Natural killer cell (primary cell): ENCODE measurements at regions not wholly inside any gene's neighbourhood (a gene's known extent, or its start where the extent isn't known, plus 50 kb on each side); places are given as distances from the start of the nearest gene placed in this dataset.

Experiments
- ATAC-seq, 3 donors: fragments of 150-1000 bp in 2 of 3; fragments of 200-7000 bp in 1 of 3; cut with Tn5 transposase; 1 replicate in 1 of 3; 2 replicates in 2 of 3; pipeline ENCODE4 v1.10.0; 2021; ENCODE audit warnings: mild to moderate bottlenecking in 2 of 3, moderate library complexity in 2 of 3
- DNase-seq, 2 donors: peaks; one replicate each; pipeline versions ENCODE4 v3.0.0 to v3.0.0-alpha.2; 2013 to 2021; ENCODE audit warnings: mixed read lengths in 1 of 2
- H3K27ac ChIP-seq: one replicate; pipeline ENCODE4 v1.5.1; 2013; ENCODE audit warnings: mild to moderate bottlenecking, low read length
- H3K27me3 ChIP-seq: one replicate; pipeline ENCODE4 v1.6.1; 2013; ENCODE audit warnings: low read length; ENCODE audit not compliant: control insufficient read depth, insufficient read depth
- H3K36me3 ChIP-seq: one replicate; pipeline ENCODE4 v1.6.1; 2013; ENCODE audit warnings: low read length; ENCODE audit not compliant: control insufficient read depth, insufficient read depth
- H3K4me1 ChIP-seq: one replicate; pipeline ENCODE4 v1.6.1; 2013; ENCODE audit warnings: low read length; ENCODE audit not compliant: control insufficient read depth, insufficient read depth
- H3K4me3 ChIP-seq: one replicate; pipeline ENCODE4 v1.5.1; 2013; ENCODE audit warnings: low read length
- H3K9me3 ChIP-seq: one replicate; pipeline ENCODE4 v1.6.1; 2013; ENCODE audit warnings: low read length; ENCODE audit not compliant: control insufficient read depth, insufficient read depth
- H3K27ac Mint-ChIP-seq, 2 donors: one replicate each; pipeline ENCODE4 v1.8.0; 2022; ENCODE audit warnings: mild to moderate bottlenecking in 2 of 2, mixed read lengths in 2 of 2, moderate library complexity in 1 of 2
- H3K27me3 Mint-ChIP-seq, 2 donors: one replicate each; pipeline ENCODE4 v1.8.0; 2022; ENCODE audit warnings: low read depth in 2 of 2, mixed read lengths in 2 of 2
- H3K36me3 Mint-ChIP-seq: one replicate; pipeline ENCODE4 v1.8.0; 2022; ENCODE audit warnings: mixed read lengths
- H3K4me1 Mint-ChIP-seq, 2 donors: one replicate each; pipeline ENCODE4 v1.8.0; 2022; ENCODE audit warnings: mixed read lengths in 2 of 2
- H3K4me3 Mint-ChIP-seq: one replicate; pipeline ENCODE4 v1.8.0; 2022; ENCODE audit warnings: mild to moderate bottlenecking, moderate library complexity, mixed read lengths
- H3K9me3 Mint-ChIP-seq, 2 donors: one replicate each; pipeline ENCODE4 v1.8.0; 2022; ENCODE audit warnings: mixed read lengths in 2 of 2
- WGBS: methylation state at CpG from one replicate; pipeline ENCODE4 v1.1.7; 2013; ENCODE audit warnings: missing lambda C conversion rate; ENCODE audit not compliant: insufficient coverage; 5-methylcytosine and 5-hydroxymethylcytosine counted together
- intact Hi-C: fragments of 100-400 bp; cut with micrococcal nuclease; formaldehyde crosslinking; loops from one replicate; pipeline ENCODE4 v1.14.2; 2022
- TF ChIP-seq, protein P1 (sequence below): fragments of 200-600 bp; IDR thresholded peaks from one replicate; pipeline ENCODE4 v1.8.0; 2022; ENCODE audit warnings: antibody characterized with exemption

- no peak overlapping the region for H3K27ac Mint-ChIP-seq
- intact Hi-C loops, result no loop called here
- no peaks in the 10 kb centered on the region for H3K36me3 ChIP-seq
- no peaks in the 10 kb centered on the region for H3K27me3 Mint-ChIP-seq
- no peak for DNase-seq
- H3K9me3 Mint-ChIP-seq, result peaks cover 0 to 2% of the 10 kb centered on the region in 2 donors
- no peak overlapping the region for H3K4me3 Mint-ChIP-seq
- H3K4me1 ChIP-seq, result no peaks in the 10 kb centered on the region
- H3K27ac ChIP-seq, result no peak overlapping the region
- WGBS, result 100% methylated on average over 2 of the region's 3 CpGs
- H3K4me3 ChIP-seq, result no peak overlapping the region
- TF ChIP-seq, protein P1, sequence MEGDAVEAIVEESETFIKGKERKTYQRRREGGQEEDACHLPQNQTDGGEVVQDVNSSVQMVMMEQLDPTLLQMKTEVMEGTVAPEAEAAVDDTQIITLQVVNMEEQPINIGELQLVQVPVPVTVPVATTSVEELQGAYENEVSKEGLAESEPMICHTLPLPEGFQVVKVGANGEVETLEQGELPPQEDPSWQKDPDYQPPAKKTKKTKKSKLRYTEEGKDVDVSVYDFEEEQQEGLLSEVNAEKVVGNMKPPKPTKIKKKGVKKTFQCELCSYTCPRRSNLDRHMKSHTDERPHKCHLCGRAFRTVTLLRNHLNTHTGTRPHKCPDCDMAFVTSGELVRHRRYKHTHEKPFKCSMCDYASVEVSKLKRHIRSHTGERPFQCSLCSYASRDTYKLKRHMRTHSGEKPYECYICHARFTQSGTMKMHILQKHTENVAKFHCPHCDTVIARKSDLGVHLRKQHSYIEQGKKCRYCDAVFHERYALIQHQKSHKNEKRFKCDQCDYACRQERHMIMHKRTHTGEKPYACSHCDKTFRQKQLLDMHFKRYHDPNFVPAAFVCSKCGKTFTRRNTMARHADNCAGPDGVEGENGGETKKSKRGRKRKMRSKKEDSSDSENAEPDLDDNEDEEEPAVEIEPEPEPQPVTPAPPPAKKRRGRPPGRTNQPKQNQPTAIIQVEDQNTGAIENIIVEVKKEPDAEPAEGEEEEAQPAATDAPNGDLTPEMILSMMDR, result no peak
- H3K9me3 ChIP-seq, result no peaks in the 10 kb centered on the region
- no peaks in the 10 kb centered on the region for H3K36me3 Mint-ChIP-seq
- ATAC-seq, result no peak
- no peaks in the 10 kb centered on the region for H3K27me3 ChIP-seq
- H3K4me1 Mint-ChIP-seq, result no peaks in the 10 kb centered on the region
Observed at GRCh38 chr6:141259091-141259490, 873.6 kb upstream of the GJE1 start.

GRCh38 chr6:141258516-141258915 lies 874.2 kb upstream of the GJE1 start:
- 96% methylated on average over 5 of the region's 5 CpGs for WGBS
- no peaks in the 10 kb centered on the region for H3K27me3 Mint-ChIP-seq
- H3K4me3 ChIP-seq, result no peak overlapping the region
- no peaks in the 10 kb centered on the region for H3K36me3 ChIP-seq
- no peak overlapping the region for H3K27ac ChIP-seq
- H3K4me3 Mint-ChIP-seq, result no peak overlapping the region
- intact Hi-C loops, result no loop called here
- no peaks in the 10 kb centered on the region for H3K4me1 ChIP-seq
- TF ChIP-seq, protein P1, result no peak
- DNase-seq (no peak), ATAC-seq (no peak)
- H3K36me3 Mint-ChIP-seq, result no peaks in the 10 kb centered on the region
- H3K9me3 ChIP-seq, result no peaks in the 10 kb centered on the region
- peaks cover 0 to 2% of the 10 kb centered on the region in 2 donors for H3K9me3 Mint-ChIP-seq
- H3K4me1 Mint-ChIP-seq, result no peaks in the 10 kb centered on the region
- H3K27ac Mint-ChIP-seq, result no peak overlapping the region
- H3K27me3 ChIP-seq, result no peaks in the 10 kb centered on the region

- 88% methylated on average over 3 of the region's 3 CpGs for WGBS
- TF ChIP-seq, protein P1, result no peak
- H3K4me3 ChIP-seq, result no peak overlapping the region
- H3K27me3 Mint-ChIP-seq, result no peaks in the 10 kb centered on the region
- ATAC-seq (no peak), DNase-seq (no peak)
- H3K36me3 Mint-ChIP-seq, result no peaks in the 10 kb centered on the region
- no peak overlapping the region for H3K27ac Mint-ChIP-seq
- H3K4me1 Mint-ChIP-seq, result no peaks in the 10 kb centered on the region
- H3K27ac ChIP-seq, result no peak overlapping the region
- peaks cover 0 to 2% of the 10 kb centered on the region in 2 donors for H3K9me3 Mint-ChIP-seq
- H3K9me3 ChIP-seq, result no peaks in the 10 kb centered on the region
- no peaks in the 10 kb centered on the region for H3K27me3 ChIP-seq
- intact Hi-C loops, result no loop called here
- H3K4me3 Mint-ChIP-seq, result no peak overlapping the region
- H3K4me1 ChIP-seq, result no peaks in the 10 kb centered on the region
- no peaks in the 10 kb centered on the region for H3K36me3 ChIP-seq
Observed at GRCh38 chr6:141254336-141254735, 878.4 kb upstream of the GJE1 start.

DNA sequence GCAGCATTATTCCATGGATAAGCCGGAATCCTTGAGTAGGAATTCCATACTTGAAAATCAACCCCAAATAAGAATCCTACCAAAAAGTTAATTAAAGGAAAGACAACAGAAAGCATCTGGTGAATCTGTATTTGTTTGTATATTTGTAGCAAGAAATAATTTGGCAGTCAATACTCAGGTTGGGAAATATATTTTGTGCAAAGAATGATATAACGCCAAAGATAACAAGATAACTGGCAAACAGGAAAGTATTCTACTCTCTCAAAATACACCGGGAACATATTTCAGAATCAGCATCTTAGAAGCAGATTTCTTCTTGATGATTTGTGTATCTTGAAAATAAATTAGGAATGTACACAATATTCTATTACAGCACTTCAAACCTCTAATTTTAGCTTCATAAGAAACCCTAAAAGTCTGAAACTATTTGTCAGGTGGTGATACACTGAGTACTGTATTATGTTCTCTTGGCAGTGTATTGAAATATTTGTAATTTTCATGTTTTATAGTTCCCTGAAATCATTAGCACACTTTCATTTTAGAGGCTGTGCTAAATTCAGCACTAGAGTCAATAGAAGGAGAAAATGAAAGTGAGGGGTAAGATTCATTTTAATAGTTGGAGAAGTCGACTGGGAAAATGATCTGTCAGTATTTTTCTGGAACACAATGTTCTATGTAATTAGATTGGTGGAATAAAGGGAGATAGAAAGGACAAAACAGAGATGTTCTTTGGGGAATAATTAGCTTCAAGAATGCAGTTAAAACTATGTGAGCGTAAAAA lies 879.7 kb upstream of the GJE1 start:
- 83% methylated on average over 2 of the region's 5 CpGs for WGBS
- Histone ChIP-seq H3K4me3 (no peak overlapping the region), H3K9me3 (no peaks in the 10 kb centered on the region), H3K36me3 (no peaks in the 10 kb centered on the region), H3K27me3 (no peaks in the 10 kb centered on the region), H3K4me1 (no peaks in the 10 kb centered on the region), H3K27ac (no peak overlapping the region)
- no peaks in the 10 kb centered on the region for H3K4me1 Mint-ChIP-seq
- TF ChIP-seq, protein P1, result no peak
- ATAC-seq (no peak), DNase-seq (no peak)
- H3K27ac Mint-ChIP-seq, result no peak overlapping the region
- H3K4me3 Mint-ChIP-seq, result no peak overlapping the region
- intact Hi-C loops, result no loop called here
- no peaks in the 10 kb centered on the region for H3K27me3 Mint-ChIP-seq
- H3K36me3 Mint-ChIP-seq, result no peaks in the 10 kb centered on the region
- H3K9me3 Mint-ChIP-seq, result no peaks in the 10 kb centered on the region
